Stimulated activated CD8-positive, alpha-beta memory T cell treated with anti-CD3 and anti-CD28 coated beads, Interleukin-15, amount 100 ng/mL, for 4 hours (primary cell): ENCODE measurements at regions not wholly inside any gene's neighbourhood (a gene's known extent, or its start where the extent isn't known, plus 50 kb on each side); places are given as distances from the start of the nearest gene placed in this dataset.
A peak's percentile ranks its signal among the peaks of the same experiment; 100 is the strongest.
"Not testable (repeated sequence)": the region's sequence is repeated elsewhere in the genome, so short reads cannot be mapped to it uniquely, and the experiment has no call there.

Source experiments
- DNase-seq, 2 donors: peaks; one replicate each; pipeline ENCODE4 v3.0.0-alpha.2; 2020; ENCODE audit warnings: low read depth in 2 of 2

DNA sequence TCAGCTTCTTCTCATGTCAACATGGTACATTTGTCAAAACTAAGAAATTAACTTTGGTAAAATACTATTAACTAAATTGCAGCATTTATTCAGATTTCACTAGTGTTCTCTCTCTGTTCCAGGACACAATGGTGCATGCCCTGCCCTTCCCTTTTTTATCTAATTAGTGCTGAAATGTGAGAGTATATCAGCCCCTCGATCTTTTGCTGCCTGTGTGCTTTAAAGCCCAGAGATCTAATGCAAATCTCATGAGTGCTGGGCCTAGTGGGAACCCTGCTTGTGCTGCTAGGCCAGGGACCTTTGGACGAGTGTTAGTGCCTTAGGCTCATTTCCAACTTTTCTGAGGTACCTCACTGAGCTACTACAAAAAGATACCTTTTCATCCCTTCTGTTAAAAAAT lies 221.1 kb upstream of the EDNRB start:
- DNase-seq = no peak

DNA sequence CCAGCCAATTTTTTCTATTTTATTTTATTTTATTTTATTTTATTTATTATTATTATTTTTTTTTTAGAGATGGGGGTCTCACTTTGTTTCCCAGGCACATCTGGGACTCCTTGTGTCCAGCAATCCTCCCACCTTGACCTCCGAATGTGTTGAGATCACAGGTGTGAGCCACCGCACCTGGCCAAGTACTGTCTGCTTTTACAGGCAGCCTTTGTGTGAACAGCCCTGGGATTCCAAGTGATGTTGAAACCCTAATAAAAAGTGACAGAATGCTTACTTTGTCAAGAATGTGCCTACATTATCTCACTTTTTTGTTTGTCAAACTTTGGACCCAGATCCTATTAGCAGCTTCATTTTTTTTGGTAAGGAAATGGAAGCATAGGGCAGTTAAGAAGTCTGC lies 220.1 kb upstream of the EDNRB start:
- no peak for DNase-seq

- no peak for DNase-seq
These were observed 218.9 kb upstream of the EDNRB start for GRCh38 chr13:78137404-78138142.

GRCh38 chr13:78136966-78137365 lies 218.3 kb upstream of the EDNRB start:
- no peak for DNase-seq

GRCh38 chr13:78133511-78133910 lies 214.9 kb upstream of the EDNRB start:
- DNase-seq = no peak

DNA sequence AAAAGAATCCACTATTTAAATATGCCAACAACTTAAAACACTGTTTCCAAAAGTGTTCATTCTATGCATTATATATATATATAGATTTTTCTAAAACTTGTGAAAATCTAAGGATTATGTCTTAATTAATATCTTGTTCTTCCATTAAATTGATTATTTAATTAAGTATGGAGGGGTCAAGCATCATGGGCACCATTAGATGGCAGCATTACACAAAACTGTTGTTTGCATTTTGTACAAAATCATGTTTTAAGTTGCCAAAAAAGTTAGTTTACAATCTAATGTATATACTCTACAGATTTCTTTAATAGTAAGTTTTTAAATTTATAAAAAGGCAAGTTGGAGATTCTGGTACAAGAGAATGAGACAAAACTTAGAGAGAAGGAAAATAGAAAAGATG lies 213.2 kb upstream of the EDNRB start:
- no peak for DNase-seq

DNA sequence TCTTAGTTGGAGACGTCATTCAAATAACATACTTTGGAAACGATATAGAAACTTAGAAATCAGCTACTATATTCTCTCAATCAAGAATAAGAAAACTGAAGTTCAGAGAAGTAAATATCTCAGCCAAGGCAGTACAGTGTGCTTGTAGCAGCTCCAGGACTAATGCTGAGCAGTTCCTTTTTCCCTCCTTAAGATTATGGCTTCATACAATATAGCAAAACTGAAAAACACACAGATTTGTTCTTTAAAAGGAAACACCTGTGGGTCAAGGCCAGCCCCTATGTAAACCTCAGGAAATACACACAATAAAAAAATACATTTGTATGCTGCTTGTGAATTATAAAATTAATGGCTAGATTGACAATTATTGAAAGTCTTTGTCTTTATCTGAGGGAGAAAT lies 212.7 kb upstream of the EDNRB start:
- DNase-seq = no peak

DNA sequence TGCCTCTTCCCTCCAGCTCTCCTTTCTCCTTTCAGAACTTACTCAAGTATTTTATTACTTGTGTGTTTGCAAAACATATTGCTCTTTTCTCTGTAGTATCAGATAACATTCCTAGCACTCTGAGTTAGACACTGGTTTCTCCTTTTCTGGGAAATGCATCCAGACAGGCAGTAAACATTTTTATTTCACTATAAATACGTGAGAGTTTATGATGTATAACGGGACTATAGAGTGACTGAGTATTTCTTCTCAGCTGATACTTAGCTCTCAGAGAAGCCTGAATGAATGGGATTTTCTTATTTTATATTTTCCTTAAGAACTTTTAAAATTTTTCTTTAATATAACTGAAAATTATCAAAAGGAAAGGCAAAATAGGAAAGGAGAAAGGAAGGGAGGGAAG lies 211.2 kb upstream of the EDNRB start:
- DNase-seq = no peak

GRCh38 chr13:78129359-78129758 lies 210.7 kb upstream of the EDNRB start:
- no peak for DNase-seq

DNA sequence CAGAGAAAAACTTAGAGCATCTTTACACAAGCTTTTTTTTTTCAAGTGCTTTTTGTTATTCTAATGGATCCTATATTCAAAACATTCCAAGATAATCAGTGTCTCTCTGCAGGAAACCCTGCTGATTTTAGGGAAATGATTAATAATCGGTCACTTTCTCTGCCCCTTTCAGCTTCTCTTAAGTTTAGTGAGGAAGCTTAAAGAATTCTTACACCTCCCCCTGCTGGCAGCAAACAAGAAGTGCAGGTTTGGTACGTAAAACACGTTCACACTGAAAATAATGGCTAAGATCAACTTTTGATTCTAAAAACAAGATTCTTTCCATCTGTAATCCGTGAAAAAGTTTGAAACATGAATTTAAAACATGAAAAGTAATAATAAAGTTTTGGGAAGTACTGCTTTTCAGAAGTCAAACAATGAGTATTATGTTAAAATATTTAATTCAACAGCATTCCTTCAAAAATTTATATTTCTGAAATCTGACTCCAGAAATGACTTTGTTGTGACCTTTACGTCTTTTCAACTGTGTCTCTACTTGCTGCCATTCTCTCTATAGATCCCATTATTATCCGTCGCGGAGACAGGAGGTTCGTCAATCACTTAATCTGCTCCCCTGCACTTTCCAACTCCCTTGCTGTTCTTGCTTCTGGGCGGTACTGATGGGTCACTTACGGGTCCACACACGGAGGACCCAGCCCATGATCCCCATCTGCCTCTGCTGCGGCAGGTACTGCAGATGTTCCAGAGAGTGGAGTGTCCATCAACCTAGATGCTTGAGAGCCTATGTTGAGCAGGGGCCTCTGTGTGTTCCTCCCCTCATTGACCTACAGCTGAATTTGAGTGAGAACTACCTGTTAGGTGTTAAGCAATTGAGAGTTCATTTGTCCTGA lies 203.1 kb upstream of the EDNRB start:
- peak in 1 of 2 donors; percentile 2 for DNase-seq

- no peak for DNase-seq
These were observed 202.4 kb upstream of the EDNRB start for GRCh38 chr13:78121001-78121400.

- not testable (repeated sequence) for DNase-seq
These were observed 201.5 kb upstream of the EDNRB start for GRCh38 chr13:78120144-78120543.

GRCh38 chr13:78117070-78117469 lies 198.4 kb upstream of the EDNRB start:
- not testable (repeated sequence) for DNase-seq

GRCh38 chr13:78105656-78106055 lies 187.0 kb upstream of the EDNRB start:
- no peak for DNase-seq

DNA sequence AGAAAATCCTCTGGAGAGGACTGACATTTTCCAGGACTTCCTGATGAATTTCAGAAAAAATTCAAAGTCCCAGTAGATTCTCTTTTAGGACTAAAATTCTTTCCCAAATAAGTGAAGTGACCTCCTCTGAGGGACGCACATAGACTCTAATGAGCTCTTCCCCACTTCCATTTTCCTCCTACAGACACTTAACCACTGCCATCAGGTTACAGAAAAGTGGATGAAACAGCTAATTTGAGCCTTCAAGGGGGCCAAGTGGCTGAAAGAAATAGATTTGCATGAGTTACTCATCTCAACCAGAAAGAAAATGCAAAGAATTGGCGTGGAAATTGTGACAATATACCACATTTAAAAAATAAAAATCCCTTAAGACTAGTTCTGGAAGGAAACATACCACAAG lies 185.3 kb upstream of the EDNRB start:
- DNase-seq = no peak

- no peak for DNase-seq
These were observed 184.1 kb upstream of the EDNRB start for GRCh38 chr13:78102741-78103140.

DNA sequence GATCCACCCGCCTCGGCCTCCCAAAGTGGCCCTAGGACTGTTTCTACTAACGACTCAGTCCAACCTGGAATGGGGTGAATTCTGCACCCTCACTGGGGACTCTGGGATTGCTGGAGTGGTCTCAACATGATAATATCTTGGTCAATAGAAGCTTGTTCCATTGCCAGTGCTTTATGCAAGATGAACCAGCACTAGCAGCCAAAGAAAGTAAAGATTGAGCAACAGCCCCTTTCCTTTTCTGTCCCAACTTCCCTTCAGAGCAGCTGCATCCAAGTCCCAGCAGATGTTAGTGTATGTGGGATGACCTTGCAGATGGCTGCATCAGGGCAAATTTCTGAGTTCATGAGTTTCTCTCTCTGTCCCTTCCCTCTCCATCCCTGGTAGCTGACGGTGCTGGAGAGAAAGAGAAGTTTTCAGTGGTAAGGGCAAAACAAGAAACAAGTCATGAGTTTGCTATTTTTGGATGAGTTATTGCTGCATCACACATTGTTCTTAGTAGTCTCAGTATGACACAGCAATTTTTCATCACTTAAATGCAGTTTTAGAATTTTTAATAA lies 183.6 kb upstream of the EDNRB start:
- no peak for DNase-seq

- no peak for DNase-seq
These were observed 181.9 kb upstream of the EDNRB start for GRCh38 chr13:78100486-78100885.

- no peak for DNase-seq
These were observed 179.6 kb upstream of the EDNRB start for GRCh38 chr13:78098249-78098648.

DNA sequence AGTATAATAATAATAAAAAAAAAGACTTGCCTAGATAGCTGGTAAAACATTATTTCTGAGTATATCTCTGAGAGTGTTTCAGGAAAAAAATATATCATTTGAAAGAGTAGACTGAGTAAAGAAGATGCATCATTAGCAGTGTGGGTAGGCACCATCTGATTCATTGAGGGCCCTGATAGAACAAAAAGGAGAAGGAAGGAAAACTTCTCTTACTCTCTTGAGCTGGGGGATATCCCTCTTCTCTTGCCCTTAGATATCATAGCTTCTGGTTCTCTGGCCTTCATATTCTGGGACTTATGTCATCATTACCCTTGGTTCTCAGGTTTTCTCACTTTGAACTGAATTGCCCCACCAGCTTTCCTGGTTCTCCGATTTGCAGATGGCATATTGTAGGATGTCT lies 177.6 kb upstream of the EDNRB start:
- no peak for DNase-seq

- no peak for DNase-seq
These were observed 169.5 kb upstream of the EDNRB start for GRCh38 chr13:78087966-78088678.
